ENCODE measurements at regions not wholly inside any gene's neighbourhood (a gene's known extent, or its start where the extent isn't known, plus 50 kb on each side); places are given as distances from the start of the nearest gene placed in this dataset.

- H3K27me3 ChIP-seq (ENCODE audit: control insufficient read depth, insufficient read depth, low read length), result no peaks in the 10 kb centered on the region
- no peak overlapping the region for H3K9ac ChIP-seq (ENCODE audit: low read depth, low read length)
- H3K9me3 ChIP-seq (ENCODE audit: control insufficient read depth, insufficient read depth, low read length), result no peaks in the 10 kb centered on the region
- H3K4me3 ChIP-seq (ENCODE audit: low read depth, low read length), result no peak overlapping the region
- no peaks in the 10 kb centered on the region for H3K36me3 ChIP-seq (ENCODE audit: control insufficient read depth, insufficient read depth, low read length)
- peaks cover 15% of the 10 kb centered on the region for H3K4me1 ChIP-seq (ENCODE audit: control insufficient read depth, insufficient read depth, low read length)
Measured at GRCh38 chr9:7285199-7285598, 514.4 kb downstream of the DMAC1 start.

- Histone ChIP-seq H3K36me3 (ENCODE audit: control insufficient read depth, insufficient read depth, low read length) (no peaks in the 10 kb centered on the region), H3K27me3 (ENCODE audit: control insufficient read depth, insufficient read depth, low read length) (no peaks in the 10 kb centered on the region), H3K4me3 (ENCODE audit: low read depth, low read length) (no peak overlapping the region), H3K4me1 (ENCODE audit: control insufficient read depth, insufficient read depth, low read length) (peaks cover 15% of the 10 kb centered on the region), H3K9me3 (ENCODE audit: control insufficient read depth, insufficient read depth, low read length) (no peaks in the 10 kb centered on the region), H3K9ac (ENCODE audit: low read depth, low read length) (no peak overlapping the region)
Measured at GRCh38 chr9:7284517-7284916, 515.1 kb downstream of the DMAC1 start.

- Histone ChIP-seq H3K36me3 (ENCODE audit: control insufficient read depth, insufficient read depth, low read length) (no peaks in the 10 kb centered on the region), H3K27me3 (ENCODE audit: control insufficient read depth, insufficient read depth, low read length) (no peaks in the 10 kb centered on the region), H3K4me1 (ENCODE audit: control insufficient read depth, insufficient read depth, low read length) (peaks cover 15% of the 10 kb centered on the region), H3K4me3 (ENCODE audit: low read depth, low read length) (no peak overlapping the region), H3K9me3 (ENCODE audit: control insufficient read depth, insufficient read depth, low read length) (no peaks in the 10 kb centered on the region), H3K9ac (ENCODE audit: low read depth, low read length) (no peak overlapping the region)
Measured at GRCh38 chr9:7284117-7284516, 515.5 kb downstream of the DMAC1 start.

GRCh38 chr9:7273575-7273974 lies 515.8 kb downstream of the KDM4C start:
- no peak overlapping the region for H3K9ac ChIP-seq (ENCODE audit: low read depth, low read length)
- no peak overlapping the region for H3K4me3 ChIP-seq (ENCODE audit: low read depth, low read length)
- H3K36me3 ChIP-seq (ENCODE audit: control insufficient read depth, insufficient read depth, low read length), result no peaks in the 10 kb centered on the region
- H3K4me1 ChIP-seq (ENCODE audit: control insufficient read depth, insufficient read depth, low read length), result no peaks in the 10 kb centered on the region
- no peaks in the 10 kb centered on the region for H3K9me3 ChIP-seq (ENCODE audit: control insufficient read depth, insufficient read depth, low read length)
- no peaks in the 10 kb centered on the region for H3K27me3 ChIP-seq (ENCODE audit: control insufficient read depth, insufficient read depth, low read length)

GRCh38 chr9:7266911-7267595 lies 509.3 kb downstream of the KDM4C start:
- peaks cover 4% of the 10 kb centered on the region for H3K4me1 ChIP-seq (ENCODE audit: control insufficient read depth, insufficient read depth, low read length)
- no peak overlapping the region for H3K4me3 ChIP-seq (ENCODE audit: low read depth, low read length)
- no peaks in the 10 kb centered on the region for H3K27me3 ChIP-seq (ENCODE audit: control insufficient read depth, insufficient read depth, low read length)
- no peak overlapping the region for H3K9ac ChIP-seq (ENCODE audit: low read depth, low read length)
- no peaks in the 10 kb centered on the region for H3K36me3 ChIP-seq (ENCODE audit: control insufficient read depth, insufficient read depth, low read length)
- no peaks in the 10 kb centered on the region for H3K9me3 ChIP-seq (ENCODE audit: control insufficient read depth, insufficient read depth, low read length)

GRCh38 chr9:7265181-7265580 lies 507.4 kb downstream of the KDM4C start:
- no peak overlapping the region for H3K4me3 ChIP-seq (ENCODE audit: low read depth, low read length)
- H3K27me3 ChIP-seq (ENCODE audit: control insufficient read depth, insufficient read depth, low read length), result no peaks in the 10 kb centered on the region
- no peak overlapping the region for H3K9ac ChIP-seq (ENCODE audit: low read depth, low read length)
- H3K9me3 ChIP-seq (ENCODE audit: control insufficient read depth, insufficient read depth, low read length), result no peaks in the 10 kb centered on the region
- H3K36me3 ChIP-seq (ENCODE audit: control insufficient read depth, insufficient read depth, low read length), result no peaks in the 10 kb centered on the region
- H3K4me1 ChIP-seq (ENCODE audit: control insufficient read depth, insufficient read depth, low read length), result peaks cover 4% of the 10 kb centered on the region

- Histone ChIP-seq H3K36me3 (ENCODE audit: control insufficient read depth, insufficient read depth, low read length) (no peaks in the 10 kb centered on the region), H3K4me3 (ENCODE audit: low read depth, low read length) (no peak overlapping the region), H3K27me3 (ENCODE audit: control insufficient read depth, insufficient read depth, low read length) (no peaks in the 10 kb centered on the region), H3K9me3 (ENCODE audit: control insufficient read depth, insufficient read depth, low read length) (no peaks in the 10 kb centered on the region), H3K4me1 (ENCODE audit: control insufficient read depth, insufficient read depth, low read length) (no peaks in the 10 kb centered on the region), H3K9ac (ENCODE audit: low read depth, low read length) (no peak overlapping the region)
Measured at GRCh38 chr9:7259544-7260241, 501.9 kb downstream of the KDM4C start.

GRCh38 chr9:7258688-7259396 lies 501.1 kb downstream of the KDM4C start:
- Histone ChIP-seq H3K27me3 (ENCODE audit: control insufficient read depth, insufficient read depth, low read length) (no peaks in the 10 kb centered on the region), H3K4me1 (ENCODE audit: control insufficient read depth, insufficient read depth, low read length) (no peaks in the 10 kb centered on the region), H3K36me3 (ENCODE audit: control insufficient read depth, insufficient read depth, low read length) (no peaks in the 10 kb centered on the region), H3K4me3 (ENCODE audit: low read depth, low read length) (no peak overlapping the region), H3K9ac (ENCODE audit: low read depth, low read length) (no peak overlapping the region), H3K9me3 (ENCODE audit: control insufficient read depth, insufficient read depth, low read length) (no peaks in the 10 kb centered on the region)

- Histone ChIP-seq H3K4me3 (ENCODE audit: low read depth, low read length) (no peak overlapping the region), H3K9me3 (ENCODE audit: control insufficient read depth, insufficient read depth, low read length) (no peaks in the 10 kb centered on the region), H3K4me1 (ENCODE audit: control insufficient read depth, insufficient read depth, low read length) (peaks cover 3% of the 10 kb centered on the region), H3K36me3 (ENCODE audit: control insufficient read depth, insufficient read depth, low read length) (no peaks in the 10 kb centered on the region), H3K27me3 (ENCODE audit: control insufficient read depth, insufficient read depth, low read length) (no peaks in the 10 kb centered on the region), H3K9ac (ENCODE audit: low read depth, low read length) (no peak overlapping the region)
Measured at GRCh38 chr9:7246917-7247522, 489.2 kb downstream of the KDM4C start.

GRCh38 chr9:7245976-7246580 lies 488.3 kb downstream of the KDM4C start:
- Histone ChIP-seq H3K4me3 (ENCODE audit: low read depth, low read length) (no peak overlapping the region), H3K27me3 (ENCODE audit: control insufficient read depth, insufficient read depth, low read length) (no peaks in the 10 kb centered on the region), H3K9ac (ENCODE audit: low read depth, low read length) (no peak overlapping the region), H3K4me1 (ENCODE audit: control insufficient read depth, insufficient read depth, low read length) (peaks cover 6% of the 10 kb centered on the region), H3K36me3 (ENCODE audit: control insufficient read depth, insufficient read depth, low read length) (no peaks in the 10 kb centered on the region), H3K9me3 (ENCODE audit: control insufficient read depth, insufficient read depth, low read length) (no peaks in the 10 kb centered on the region)

- no peaks in the 10 kb centered on the region for H3K9me3 ChIP-seq (ENCODE audit: control insufficient read depth, insufficient read depth, low read length)
- no peak overlapping the region for H3K4me3 ChIP-seq (ENCODE audit: low read depth, low read length)
- H3K36me3 ChIP-seq (ENCODE audit: control insufficient read depth, insufficient read depth, low read length), result no peaks in the 10 kb centered on the region
- peaks cover 20% of the 10 kb centered on the region for H3K4me1 ChIP-seq (ENCODE audit: control insufficient read depth, insufficient read depth, low read length)
- no peak overlapping the region for H3K9ac ChIP-seq (ENCODE audit: low read depth, low read length)
- H3K27me3 ChIP-seq (ENCODE audit: control insufficient read depth, insufficient read depth, low read length), result no peaks in the 10 kb centered on the region
Measured at GRCh38 chr9:7243838-7244237, 486.1 kb downstream of the KDM4C start.

All from iPS-15b (cell line).